GM18517 (cell line): ENCODE measurements at regions not wholly inside any gene's neighbourhood (a gene's known extent, or its start where the extent isn't known, plus 50 kb on each side); places are given as distances from the start of the nearest gene placed in this dataset.
"Not testable (repeated sequence)": the region's sequence is repeated elsewhere in the genome, so short reads cannot be mapped to it uniquely, and the experiment has no call there.

Experiments
- ATAC-seq: cut with Tn5 transposase; IDR thresholded peaks from one replicate; pipeline ENCODE4 v1.9.1; 2021; ENCODE audit warnings: mild to moderate bottlenecking, moderate library complexity; ENCODE audit not compliant: unreplicated experiment

GRCh38 chr16:65756163-65756562, 610.3 kb upstream of the CDH5 start:
- no peak for ATAC-seq

GRCh38 chr16:65754820-65755691, 611.4 kb upstream of the CDH5 start:
- no peak for ATAC-seq

GRCh38 chr16:65752522-65752844, 614.0 kb upstream of the CDH5 start:
- ATAC-seq: no peak

GRCh38 chr16:65751622-65752521, 614.6 kb upstream of the CDH5 start:
- ATAC-seq: no peak

GRCh38 chr16:65749506-65749905, 617.0 kb upstream of the CDH5 start:
- no peak for ATAC-seq

- ATAC-seq: no peak
These were observed 619.5 kb upstream of the CDH5 start for GRCh38 chr16:65746941-65747340.

- no peak for ATAC-seq
These were observed 621.2 kb upstream of the CDH5 start for GRCh38 chr16:65745201-65745708.

- no peak for ATAC-seq
These were observed 622.1 kb upstream of the CDH5 start for GRCh38 chr16:65744401-65744800.

GRCh38 chr16:65743558-65743957, 621.7 kb upstream of the CDH11 start:
- no peak for ATAC-seq

- no peak for ATAC-seq
These were observed 618.8 kb upstream of the CDH11 start for GRCh38 chr16:65740711-65741110.

- no peak for ATAC-seq
These were observed 617.7 kb upstream of the CDH11 start for GRCh38 chr16:65739518-65739917.

GRCh38 chr16:65737831-65738230, 616.0 kb upstream of the CDH11 start:
- ATAC-seq: no peak

GRCh38 chr16:65735615-65736014, 613.8 kb upstream of the CDH11 start:
- ATAC-seq: not testable (repeated sequence)

GRCh38 chr16:65733721-65734120, 611.9 kb upstream of the CDH11 start:
- no peak for ATAC-seq

- ATAC-seq: no peak
These were observed 610.0 kb upstream of the CDH11 start for GRCh38 chr16:65731833-65732232.

- ATAC-seq: no peak
These were observed 606.8 kb upstream of the CDH11 start for GRCh38 chr16:65728652-65729051.

- ATAC-seq: no peak
These were observed 606.3 kb upstream of the CDH11 start for GRCh38 chr16:65728167-65728566.

- ATAC-seq: no peak
These were observed 605.8 kb upstream of the CDH11 start for GRCh38 chr16:65727534-65728137.

- ATAC-seq: no peak
These were observed 603.4 kb upstream of the CDH11 start for GRCh38 chr16:65725156-65725845.

GRCh38 chr16:65722429-65722828, 600.6 kb upstream of the CDH11 start:
- no peak for ATAC-seq

GRCh38 chr16:65717846-65718245, 596.0 kb upstream of the CDH11 start:
- no peak for ATAC-seq
